Tibial artery (tissue), 4 donors: ENCODE measurements at regions not wholly inside any gene's neighbourhood (a gene's known extent, or its start where the extent isn't known, plus 50 kb on each side); places are given as distances from the start of the nearest gene placed in this dataset.
A peak's percentile ranks its signal among the peaks of the same experiment; 100 is the strongest.

Experiments used
- DNase-seq, 2 donors: peaks; one replicate each; pipeline ENCODE4 v3.0.0-alpha.2; 2019
- H3K27ac ChIP-seq, 2 donors: fragments of 200-600 bp; sonication (generic) in 1 of 2; 1 replicate in 1 of 2; 2 replicates in 1 of 2; pipeline ENCODE4 v1.5.1; 2018 to 2019; ENCODE audit warnings: mild to moderate bottlenecking in 1 of 2
- H3K27me3 ChIP-seq, 2 donors: fragments of 200-600 bp; sonication (generic) in 1 of 2; one replicate each; pipeline versions ENCODE4 v1.5.1 to v1.6.0; 2016 to 2019
- H3K36me3 ChIP-seq, 3 donors: fragments of 200-600 bp; sonication (generic) in 2 of 3; one replicate each; pipeline ENCODE4 v1.5.1; 2016 to 2019; ENCODE audit warnings: mild to moderate bottlenecking in 2 of 3
- H3K4me1 ChIP-seq, 4 donors: fragments of 200-600 bp; sonication (generic) in 2 of 4; 1 replicate in 3 of 4; 2 replicates in 1 of 4; pipeline ENCODE4 v1.5.1; 2016 to 2019
- H3K4me3 ChIP-seq, 2 donors: fragments of 200-600 bp; sonication (generic) in 1 of 2; 1 replicate in 1 of 2; 2 replicates in 1 of 2; pipeline ENCODE4 v1.5.1; 2018 to 2019; ENCODE audit warnings: mild to moderate bottlenecking in 2 of 2
- H3K9me3 ChIP-seq, 3 donors: fragments of 200-600 bp; sonication (generic) in 1 of 3; one replicate each; pipeline ENCODE4 v1.5.1; 2016 to 2019
- CTCF ChIP-seq, 2 experiments: fragments of 200-600 bp in 1 of 2; fragments of 450-650 bp in 1 of 2; IDR thresholded peaks; one replicate each; pipeline ENCODE4 v1.5.1; 2017 to 2019; ENCODE audit warnings: antibody characterized with exemption in 2 of 2, mild to moderate bottlenecking in 1 of 2, moderate library complexity in 1 of 2
- intact Hi-C: fragments of 100-400 bp; cut with DNase I; formaldehyde crosslinking; loops from one replicate; pipeline ENCODE4 v1.15.0; 2023; ENCODE audit warnings: low total_unique reads

- Histone ChIP-seq H3K9me3 (no peaks in the 10 kb centered on the region), H3K36me3 (no peaks in the 10 kb centered on the region), H3K27ac (no peak overlapping the region), H3K4me1 (peaks cover 0 to 24% (median 5%) of the 10 kb centered on the region in 4 donors), H3K27me3 (no peaks in the 10 kb centered on the region), H3K4me3 (no peak overlapping the region)
- TF ChIP-seq CTCF (IDR thresholded peaks at IDR 0.05), result no peak
- intact Hi-C loops, result no loop called here
- peak in 1 of 2 donors; percentile 80 for DNase-seq
These were observed 79.9 kb downstream of the CEBPB start for GRCh38 chr20:50270569-50270968.

- TF ChIP-seq CTCF (IDR thresholded peaks at IDR 0.05), result no peak
- Histone ChIP-seq H3K27me3 (no peaks in the 10 kb centered on the region), H3K4me1 (peaks cover 0 to 24% (median 5%) of the 10 kb centered on the region in 4 donors), H3K36me3 (no peaks in the 10 kb centered on the region), H3K27ac (no peak overlapping the region), H3K9me3 (no peaks in the 10 kb centered on the region), H3K4me3 (no peak overlapping the region)
- DNase-seq, result no peak
- intact Hi-C loops, result no loop called here
These were observed 80.5 kb downstream of the CEBPB start for GRCh38 chr20:50271176-50271575.

GRCh38 chr20:50271612-50272011, 81.0 kb downstream of the CEBPB start:
- peak in 1 of 2 donors; percentile 63 for DNase-seq
- Histone ChIP-seq H3K36me3 (no peaks in the 10 kb centered on the region), H3K9me3 (no peaks in the 10 kb centered on the region), H3K27me3 (no peaks in the 10 kb centered on the region), H3K4me3 (no peak overlapping the region), H3K4me1 (peaks cover 0 to 24% (median 5%) of the 10 kb centered on the region in 4 donors), H3K27ac (no peak overlapping the region)
- intact Hi-C loops, result no loop called here
- no peak for TF ChIP-seq CTCF (IDR thresholded peaks at IDR 0.05)

- intact Hi-C loops, result no loop called here
- no peaks in the 10 kb centered on the region for H3K27me3 ChIP-seq
- peaks cover 0 to 21% (median 4%) of the 10 kb centered on the region in 4 donors for H3K4me1 ChIP-seq
- H3K36me3 ChIP-seq, result no peaks in the 10 kb centered on the region
- H3K4me3 ChIP-seq, result no peak overlapping the region
- DNase-seq, result peak; percentile 67 to 82
- H3K9me3 ChIP-seq, result no peaks in the 10 kb centered on the region
- no peak overlapping the region for H3K27ac ChIP-seq
- TF ChIP-seq CTCF (IDR thresholded peaks at IDR 0.05), result no peak
These were observed 81.5 kb downstream of the CEBPB start for GRCh38 chr20:50272030-50272723.

- Histone ChIP-seq H3K4me3 (no peak overlapping the region), H3K4me1 (peaks cover 0 to 21% (median 7%) of the 10 kb centered on the region in 4 donors), H3K27me3 (no peaks in the 10 kb centered on the region), H3K9me3 (no peaks in the 10 kb centered on the region), H3K36me3 (no peaks in the 10 kb centered on the region), H3K27ac (peak overlapping the region in 1 of 2 donors; percentile 24)
- no peak for DNase-seq
- TF ChIP-seq CTCF (IDR thresholded peaks at IDR 0.05), result no peak
- intact Hi-C loops, result no loop called here
These were observed 82.3 kb downstream of the CEBPB start for GRCh38 chr20:50272724-50273446.
